ENCODE measurements at regions not wholly inside any gene's neighbourhood (a gene's known extent, or its start where the extent isn't known, plus 50 kb on each side); places are given as distances from the start of the nearest gene placed in this dataset.

GRCh38 chr1:193602705-193603104, 416.3 kb upstream of the B3GALT2 start:
- no peaks in the 10 kb centered on the region for H3K4me1 ChIP-seq (ENCODE audit: control insufficient read depth in 1 of 2, insufficient read depth in 2 of 2, low read length in 2 of 2)
- no peaks in the 10 kb centered on the region for H3K79me2 ChIP-seq (ENCODE audit: control insufficient read depth, insufficient read depth, low read length, poor library complexity)
- no peaks in the 10 kb centered on the region for H3K36me3 ChIP-seq (ENCODE audit: control insufficient read depth in 1 of 2, insufficient read depth in 2 of 2, low read length in 2 of 2)
- H3K23ac ChIP-seq (ENCODE audit: low read length), result no peak overlapping the region
- H3K14ac ChIP-seq (ENCODE audit: low read length), result no peak overlapping the region
- no peak overlapping the region for H4K8ac ChIP-seq (ENCODE audit: low read depth, low read length)
- no peak overlapping the region for H3K27ac ChIP-seq (ENCODE audit: low read depth, low read length)
- no peak overlapping the region for H2BK5ac ChIP-seq (ENCODE audit: low read depth, low read length, poor library complexity)
- no peak overlapping the region for H3K4ac ChIP-seq (ENCODE audit: low read depth, low read length)
- no peaks in the 10 kb centered on the region for H3K27me3 ChIP-seq (ENCODE audit: insufficient read depth, low read length)
- no peak overlapping the region for H3K4me2 ChIP-seq (ENCODE audit: low read length)
- no peak overlapping the region for H3K18ac ChIP-seq (ENCODE audit: low read length)
- H2AFZ ChIP-seq (ENCODE audit: insufficient read depth, low read length, poor library complexity), result no peak overlapping the region
- no peaks in the 10 kb centered on the region for H3K9me3 ChIP-seq (ENCODE audit: insufficient read depth, low read depth, low read length)
- H2AK5ac ChIP-seq (ENCODE audit: low read length), result no peak overlapping the region
- no peak overlapping the region for H4K12ac ChIP-seq (ENCODE audit: low read depth, low read length)
- no peak overlapping the region for H3K9ac ChIP-seq (ENCODE audit: low read length)
- H2BK12ac ChIP-seq (ENCODE audit: low read length), result no peak overlapping the region
- no peak overlapping the region for H3K4me3 ChIP-seq (ENCODE audit: low read depth, low read length)
- no peak overlapping the region for H4K91ac ChIP-seq (ENCODE audit: low read depth, low read length)
- no CpG with 5 or more reads among the region's 2 CpGs for whole genome bisulfite sequencing (ENCODE audit: extremely low coverage, insufficient coverage, insufficient read length)
- H3K79me1 ChIP-seq (ENCODE audit: low read length), result no peaks in the 10 kb centered on the region
- DNase-seq, result no peak
- H2BK120ac ChIP-seq (ENCODE audit: insufficient read depth, low read length, poor library complexity), result no peak overlapping the region

- Histone ChIP-seq H4K91ac (ENCODE audit: low read depth, low read length) (no peak overlapping the region), H3K79me2 (ENCODE audit: control insufficient read depth, insufficient read depth, low read length, poor library complexity) (no peaks in the 10 kb centered on the region), H3K4me1 (ENCODE audit: control insufficient read depth in 1 of 2, insufficient read depth in 2 of 2, low read length in 2 of 2) (no peaks in the 10 kb centered on the region), H2BK12ac (ENCODE audit: low read length) (no peak overlapping the region), H2AFZ (ENCODE audit: insufficient read depth, low read length, poor library complexity) (no peak overlapping the region), H2BK120ac (ENCODE audit: insufficient read depth, low read length, poor library complexity) (no peak overlapping the region), H3K18ac (ENCODE audit: low read length) (no peak overlapping the region), H2BK5ac (ENCODE audit: low read depth, low read length, poor library complexity) (no peak overlapping the region), H3K14ac (ENCODE audit: low read length) (no peak overlapping the region), H3K9me3 (ENCODE audit: insufficient read depth, low read depth, low read length) (no peaks in the 10 kb centered on the region), H3K23ac (ENCODE audit: low read length) (no peak overlapping the region), H3K4me2 (ENCODE audit: low read length) (no peak overlapping the region), H3K36me3 (ENCODE audit: control insufficient read depth in 1 of 2, insufficient read depth in 2 of 2, low read length in 2 of 2) (no peaks in the 10 kb centered on the region), H3K4ac (ENCODE audit: low read depth, low read length) (no peak overlapping the region), H3K27ac (ENCODE audit: low read depth, low read length) (no peak overlapping the region), H3K27me3 (ENCODE audit: insufficient read depth, low read length) (no peaks in the 10 kb centered on the region), H4K8ac (ENCODE audit: low read depth, low read length) (no peak overlapping the region), H4K12ac (ENCODE audit: low read depth, low read length) (no peak overlapping the region), H3K9ac (ENCODE audit: low read length) (no peak overlapping the region), H3K4me3 (ENCODE audit: low read depth, low read length) (no peak overlapping the region), H2AK5ac (ENCODE audit: low read length) (no peak overlapping the region), H3K79me1 (ENCODE audit: low read length) (no peaks in the 10 kb centered on the region)
- no peak for DNase-seq
- no CpG with 5 or more reads among the region's 3 CpGs for WGBS (ENCODE audit: extremely low coverage, insufficient coverage, insufficient read length)
These were observed 406.9 kb upstream of the B3GALT2 start for GRCh38 chr1:193593147-193593885.

- no peak overlapping the region for H2AK5ac ChIP-seq (ENCODE audit: low read length)
- DNase-seq, result no peak
- H4K12ac ChIP-seq (ENCODE audit: low read depth, low read length), result no peak overlapping the region
- H3K79me2 ChIP-seq (ENCODE audit: control insufficient read depth, insufficient read depth, low read length, poor library complexity), result no peaks in the 10 kb centered on the region
- no peak overlapping the region for H2BK5ac ChIP-seq (ENCODE audit: low read depth, low read length, poor library complexity)
- no peak overlapping the region for H3K18ac ChIP-seq (ENCODE audit: low read length)
- no peak overlapping the region for H3K9ac ChIP-seq (ENCODE audit: low read length)
- no peak overlapping the region for H2AFZ ChIP-seq (ENCODE audit: insufficient read depth, low read length, poor library complexity)
- H3K4ac ChIP-seq (ENCODE audit: low read depth, low read length), result no peak overlapping the region
- H3K23ac ChIP-seq (ENCODE audit: low read length), result no peak overlapping the region
- H3K4me3 ChIP-seq (ENCODE audit: low read depth, low read length), result no peak overlapping the region
- H3K9me3 ChIP-seq (ENCODE audit: insufficient read depth, low read depth, low read length), result no peaks in the 10 kb centered on the region
- no peak overlapping the region for H3K27ac ChIP-seq (ENCODE audit: low read depth, low read length)
- H3K4me2 ChIP-seq (ENCODE audit: low read length), result no peak overlapping the region
- no peaks in the 10 kb centered on the region for H3K36me3 ChIP-seq (ENCODE audit: control insufficient read depth in 1 of 2, insufficient read depth in 2 of 2, low read length in 2 of 2)
- H4K8ac ChIP-seq (ENCODE audit: low read depth, low read length), result no peak overlapping the region
- no peak overlapping the region for H3K14ac ChIP-seq (ENCODE audit: low read length)
- no peaks in the 10 kb centered on the region for H3K27me3 ChIP-seq (ENCODE audit: insufficient read depth, low read length)
- H3K79me1 ChIP-seq (ENCODE audit: low read length), result no peaks in the 10 kb centered on the region
- no peak overlapping the region for H4K91ac ChIP-seq (ENCODE audit: low read depth, low read length)
- no peak overlapping the region for H2BK120ac ChIP-seq (ENCODE audit: insufficient read depth, low read length, poor library complexity)
- H2BK12ac ChIP-seq (ENCODE audit: low read length), result no peak overlapping the region
- H3K4me1 ChIP-seq (ENCODE audit: control insufficient read depth in 1 of 2, insufficient read depth in 2 of 2, low read length in 2 of 2), result no peaks in the 10 kb centered on the region
- no CpG with 5 or more reads among the region's 2 CpGs for WGBS (ENCODE audit: extremely low coverage, insufficient coverage, insufficient read length)
These were observed 405.9 kb upstream of the B3GALT2 start for GRCh38 chr1:193592317-193592716.

GRCh38 chr1:193590102-193590501, 403.7 kb upstream of the B3GALT2 start:
- DNase-seq, result no peak
- no peaks in the 10 kb centered on the region for H3K79me1 ChIP-seq (ENCODE audit: low read length)
- H4K91ac ChIP-seq (ENCODE audit: low read depth, low read length), result no peak overlapping the region
- no peak overlapping the region for H3K27ac ChIP-seq (ENCODE audit: low read depth, low read length)
- no peak overlapping the region for H3K9ac ChIP-seq (ENCODE audit: low read length)
- H3K4me3 ChIP-seq (ENCODE audit: low read depth, low read length), result no peak overlapping the region
- no peaks in the 10 kb centered on the region for H3K27me3 ChIP-seq (ENCODE audit: insufficient read depth, low read length)
- no peak overlapping the region for H2BK120ac ChIP-seq (ENCODE audit: insufficient read depth, low read length, poor library complexity)
- no peaks in the 10 kb centered on the region for H3K9me3 ChIP-seq (ENCODE audit: insufficient read depth, low read depth, low read length)
- no peak overlapping the region for H3K4me2 ChIP-seq (ENCODE audit: low read length)
- H3K23ac ChIP-seq (ENCODE audit: low read length), result no peak overlapping the region
- no peak overlapping the region for H3K14ac ChIP-seq (ENCODE audit: low read length)
- no peak overlapping the region for H3K4ac ChIP-seq (ENCODE audit: low read depth, low read length)
- H3K4me1 ChIP-seq (ENCODE audit: control insufficient read depth in 1 of 2, insufficient read depth in 2 of 2, low read length in 2 of 2), result no peaks in the 10 kb centered on the region
- H2AFZ ChIP-seq (ENCODE audit: insufficient read depth, low read length, poor library complexity), result no peak overlapping the region
- H4K12ac ChIP-seq (ENCODE audit: low read depth, low read length), result no peak overlapping the region
- no peak overlapping the region for H2BK12ac ChIP-seq (ENCODE audit: low read length)
- no peaks in the 10 kb centered on the region for H3K79me2 ChIP-seq (ENCODE audit: control insufficient read depth, insufficient read depth, low read length, poor library complexity)
- no peak overlapping the region for H3K18ac ChIP-seq (ENCODE audit: low read length)
- H4K8ac ChIP-seq (ENCODE audit: low read depth, low read length), result no peak overlapping the region
- no peak overlapping the region for H2BK5ac ChIP-seq (ENCODE audit: low read depth, low read length, poor library complexity)
- no peaks in the 10 kb centered on the region for H3K36me3 ChIP-seq (ENCODE audit: control insufficient read depth in 1 of 2, insufficient read depth in 2 of 2, low read length in 2 of 2)
- no peak overlapping the region for H2AK5ac ChIP-seq (ENCODE audit: low read length)
